ENCODE measurements at regions not wholly inside any gene's neighbourhood (a gene's known extent, or its start where the extent isn't known, plus 50 kb on each side); places are given as distances from the start of the nearest gene placed in this dataset.

- DNase-seq: no peak
Measured at GRCh38 chr21:37967036-37967435, 50.8 kb upstream of the KCNJ6 start.

GRCh38 chr21:37968744-37969143 lies 52.5 kb upstream of the KCNJ6 start:
- DNase-seq: no peak

- DNase-seq: no peak
Measured at GRCh38 chr21:37970548-37970947, 54.3 kb upstream of the KCNJ6 start.

- no peak for DNase-seq
Measured at GRCh38 chr21:37971390-37971950, 55.2 kb upstream of the KCNJ6 start.

GRCh38 chr21:37974081-37974480 lies 57.8 kb upstream of the KCNJ6 start:
- DNase-seq: no peak

GRCh38 chr21:37982496-37983318 lies 66.5 kb upstream of the KCNJ6 start:
- DNase-seq: no peak

GRCh38 chr21:37983336-37984095 lies 67.3 kb upstream of the KCNJ6 start:
- DNase-seq: no peak

GRCh38 chr21:37984416-37984815 lies 68.2 kb upstream of the KCNJ6 start:
- no peak for DNase-seq

- DNase-seq: no peak
Measured at GRCh38 chr21:37986000-37986399, 69.7 kb upstream of the KCNJ6 start.

- DNase-seq: no peak
Measured at GRCh38 chr21:37986751-37987399, 70.6 kb upstream of the KCNJ6 start.

- DNase-seq: no peak
Measured at GRCh38 chr21:37987668-37988067, 71.4 kb upstream of the KCNJ6 start.

GRCh38 chr21:37993071-37993470 lies 76.8 kb upstream of the KCNJ6 start:
- no peak for DNase-seq

GRCh38 chr21:37994211-37994610 lies 78.0 kb upstream of the KCNJ6 start:
- DNase-seq: no peak

GRCh38 chr21:38012672-38013071 lies 96.4 kb upstream of the KCNJ6 start:
- DNase-seq: no peak

GRCh38 chr21:38013741-38014140 lies 97.5 kb upstream of the KCNJ6 start:
- no peak for DNase-seq

GRCh38 chr21:38014298-38014697 lies 98.0 kb upstream of the KCNJ6 start:
- no peak for DNase-seq

GRCh38 chr21:38027901-38028498 lies 111.7 kb upstream of the KCNJ6 start:
- no peak for DNase-seq

GRCh38 chr21:38032082-38032801 lies 116.0 kb upstream of the KCNJ6 start:
- no peak for DNase-seq

- DNase-seq: no peak
Measured at GRCh38 chr21:38036016-38036415, 119.8 kb upstream of the KCNJ6 start.

GRCh38 chr21:38037416-38037815 lies 121.2 kb upstream of the KCNJ6 start:
- no peak for DNase-seq

GRCh38 chr21:38039369-38039768 lies 123.1 kb upstream of the KCNJ6 start:
- no peak for DNase-seq

- DNase-seq: no peak
Measured at GRCh38 chr21:38039841-38040240, 123.6 kb upstream of the KCNJ6 start.

Measured in amniotic stem cell (primary cell).